ENCODE measurements at regions not wholly inside any gene's neighbourhood (a gene's known extent, or its start where the extent isn't known, plus 50 kb on each side); places are given as distances from the start of the nearest gene placed in this dataset.

DNA sequence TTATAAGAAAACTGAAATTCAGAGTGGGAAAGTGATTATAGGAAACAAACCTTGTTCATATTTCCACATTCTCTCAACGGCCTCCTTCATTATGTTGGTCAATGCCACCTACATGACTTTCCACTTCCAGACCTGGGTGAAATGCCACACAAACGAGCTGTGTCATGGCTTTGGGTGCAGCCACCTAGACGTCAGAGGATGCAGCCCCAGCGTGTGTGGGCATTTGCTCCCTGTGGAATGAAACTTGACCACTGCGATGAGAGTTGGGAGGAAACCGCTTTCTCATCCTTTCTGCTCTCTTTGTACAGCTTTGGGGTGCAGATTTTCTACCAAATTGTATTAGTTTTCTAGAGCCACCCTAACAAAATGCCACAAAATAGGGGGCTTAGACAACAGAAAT, 291.0 kb downstream of the CYRIA start:
- Histone ChIP-seq H3K79me2 (ENCODE audit: insufficient read depth, low read length) (no peaks in the 10 kb centered on the region), H2AFZ (ENCODE audit: low read depth, low read length, severe bottlenecking) (no peak overlapping the region), H3K9me3 (ENCODE audit: insufficient read depth, low read length) (no peaks in the 10 kb centered on the region), H3K27me3 (ENCODE audit: low read length) (no peaks in the 10 kb centered on the region), H3K4me2 (ENCODE audit: low read depth, low read length, poor library complexity, severe bottlenecking) (no peak overlapping the region), H3K9me2 (replicated peaks; ENCODE audit: insufficient read depth, low read length) (no peaks in the 10 kb centered on the region), H3K36me3 (ENCODE audit: low read length) (no peaks in the 10 kb centered on the region), H3K9ac (ENCODE audit: low read length) (no peak overlapping the region), H3K27ac (ENCODE audit: low read depth, low read length) (no peak overlapping the region), H3F3A (ENCODE audit: insufficient read depth) (no peaks in the 10 kb centered on the region), H4K20me1 (ENCODE audit: low read depth, low read length) (no peaks in the 10 kb centered on the region), H3K4me3 (ENCODE audit: insufficient read depth, low read length, poor library complexity, severe bottlenecking) (no peak overlapping the region)
- TF ChIP-seq CTCF (IDR thresholded peaks at IDR 0.05; ENCODE audit: insufficient read depth, low read length, poor library complexity, severe bottlenecking) (no peak), EZH2phosphoT487 (conservative IDR thresholded peaks at IDR 0.05; ENCODE audit: low read length) (no peak)

DNA sequence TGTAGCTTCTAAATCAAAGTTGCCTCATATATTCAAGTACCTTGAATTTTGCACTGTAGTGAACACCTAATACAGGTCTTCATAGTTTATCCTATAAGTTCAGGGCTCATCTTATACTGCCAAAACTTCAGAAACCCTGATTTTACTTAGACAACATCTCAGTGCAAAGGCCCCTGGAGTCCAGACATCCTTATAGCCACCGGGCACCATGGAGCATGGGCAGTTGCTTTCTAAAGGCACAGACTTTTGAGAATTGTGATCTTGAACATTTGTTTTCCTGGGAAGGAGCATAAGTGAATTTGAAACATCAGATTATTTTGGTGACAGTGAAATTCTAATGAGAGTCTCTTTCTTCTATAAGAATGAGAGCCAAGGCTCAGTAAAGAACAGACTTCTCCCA, 292.3 kb downstream of the CYRIA start:
- Histone ChIP-seq H3K27ac (ENCODE audit: low read depth, low read length) (no peak overlapping the region), H3K79me2 (ENCODE audit: insufficient read depth, low read length) (no peaks in the 10 kb centered on the region), H3K36me3 (ENCODE audit: low read length) (no peaks in the 10 kb centered on the region), H3K9ac (ENCODE audit: low read length) (no peak overlapping the region), H3K27me3 (ENCODE audit: low read length) (no peaks in the 10 kb centered on the region), H4K20me1 (ENCODE audit: low read depth, low read length) (no peaks in the 10 kb centered on the region), H3F3A (ENCODE audit: insufficient read depth) (no peaks in the 10 kb centered on the region), H2AFZ (ENCODE audit: low read depth, low read length, severe bottlenecking) (no peak overlapping the region), H3K4me3 (ENCODE audit: insufficient read depth, low read length, poor library complexity, severe bottlenecking) (no peak overlapping the region), H3K9me3 (ENCODE audit: insufficient read depth, low read length) (no peaks in the 10 kb centered on the region), H3K4me2 (ENCODE audit: low read depth, low read length, poor library complexity, severe bottlenecking) (no peak overlapping the region), H3K9me2 (replicated peaks; ENCODE audit: insufficient read depth, low read length) (no peaks in the 10 kb centered on the region)
- no peak for TF ChIP-seq CTCF (IDR thresholded peaks at IDR 0.05; ENCODE audit: insufficient read depth, low read length, poor library complexity, severe bottlenecking)
- no peak for TF ChIP-seq EZH2phosphoT487 (conservative IDR thresholded peaks at IDR 0.05; ENCODE audit: low read length)

DNA sequence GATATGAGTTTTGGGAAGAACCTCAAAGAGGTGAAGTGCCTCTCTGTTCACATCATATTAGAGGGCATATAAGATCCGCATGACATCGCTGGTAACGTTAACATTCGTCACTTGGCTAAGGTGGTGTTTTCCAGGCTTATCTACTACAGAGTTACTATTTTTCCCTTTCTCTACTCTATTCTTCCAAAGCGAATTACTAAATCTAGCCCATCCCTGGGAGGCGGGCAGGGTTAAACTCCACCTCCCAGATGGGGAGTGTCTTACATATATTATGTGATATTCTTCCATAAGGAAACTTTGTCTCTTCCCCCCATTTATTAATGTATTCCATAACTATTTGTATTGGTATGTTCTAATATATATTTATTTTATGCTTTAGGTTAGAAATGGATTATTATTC, 293.9 kb downstream of the CYRIA start:
- Histone ChIP-seq H3K4me3 (ENCODE audit: insufficient read depth, low read length, poor library complexity, severe bottlenecking) (no peak overlapping the region), H3F3A (ENCODE audit: insufficient read depth) (no peaks in the 10 kb centered on the region), H2AFZ (ENCODE audit: low read depth, low read length, severe bottlenecking) (no peak overlapping the region), H3K9ac (ENCODE audit: low read length) (no peak overlapping the region), H3K27me3 (ENCODE audit: low read length) (no peaks in the 10 kb centered on the region), H4K20me1 (ENCODE audit: low read depth, low read length) (no peaks in the 10 kb centered on the region), H3K4me2 (ENCODE audit: low read depth, low read length, poor library complexity, severe bottlenecking) (no peak overlapping the region), H3K36me3 (ENCODE audit: low read length) (no peaks in the 10 kb centered on the region), H3K9me2 (replicated peaks; ENCODE audit: insufficient read depth, low read length) (no peaks in the 10 kb centered on the region), H3K79me2 (ENCODE audit: insufficient read depth, low read length) (no peaks in the 10 kb centered on the region), H3K27ac (ENCODE audit: low read depth, low read length) (no peak overlapping the region), H3K9me3 (ENCODE audit: insufficient read depth, low read length) (no peaks in the 10 kb centered on the region)
- no peak for TF ChIP-seq CTCF (IDR thresholded peaks at IDR 0.05; ENCODE audit: insufficient read depth, low read length, poor library complexity, severe bottlenecking)
- no peak for TF ChIP-seq EZH2phosphoT487 (conservative IDR thresholded peaks at IDR 0.05; ENCODE audit: low read length)

GRCh38 chr2:16368951-16369350, 296.7 kb downstream of the CYRIA start:
- H3K9me2 ChIP-seq (replicated peaks; ENCODE audit: insufficient read depth, low read length) = no peaks in the 10 kb centered on the region
- no peak overlapping the region for H2AFZ ChIP-seq (ENCODE audit: low read depth, low read length, severe bottlenecking)
- H3K9ac ChIP-seq (ENCODE audit: low read length) = no peak overlapping the region
- H3K36me3 ChIP-seq (ENCODE audit: low read length) = no peaks in the 10 kb centered on the region
- no peaks in the 10 kb centered on the region for H3F3A ChIP-seq (ENCODE audit: insufficient read depth)
- H3K27me3 ChIP-seq (ENCODE audit: low read length) = no peaks in the 10 kb centered on the region
- H3K9me3 ChIP-seq (ENCODE audit: insufficient read depth, low read length) = no peaks in the 10 kb centered on the region
- H3K4me2 ChIP-seq (ENCODE audit: low read depth, low read length, poor library complexity, severe bottlenecking) = no peak overlapping the region
- TF ChIP-seq CTCF (IDR thresholded peaks at IDR 0.05; ENCODE audit: insufficient read depth, low read length, poor library complexity, severe bottlenecking) = no peak
- TF ChIP-seq EZH2phosphoT487 (conservative IDR thresholded peaks at IDR 0.05; ENCODE audit: low read length) = no peak
- no peak overlapping the region for H3K4me3 ChIP-seq (ENCODE audit: insufficient read depth, low read length, poor library complexity, severe bottlenecking)
- H4K20me1 ChIP-seq (ENCODE audit: low read depth, low read length) = no peaks in the 10 kb centered on the region
- no peaks in the 10 kb centered on the region for H3K79me2 ChIP-seq (ENCODE audit: insufficient read depth, low read length)
- H3K27ac ChIP-seq (ENCODE audit: low read depth, low read length) = no peak overlapping the region
